GM11168 (cell line): ENCODE measurements at regions not wholly inside any gene's neighbourhood (a gene's known extent, or its start where the extent isn't known, plus 50 kb on each side); places are given as distances from the start of the nearest gene placed in this dataset.
"Not testable (repeated sequence)": the region's sequence is repeated elsewhere in the genome, so short reads cannot be mapped to it uniquely, and the experiment has no call there.

ENCODE experiments used
- in situ Hi-C: fragments of 300-500 bp; cut with MboI; formaldehyde crosslinking; loops from one replicate; pipeline ENCODE4 v1.12.0; 2022; ENCODE audit warnings: low sequenced_read_pairs; ENCODE audit not compliant: unreplicated experiment

GRCh38 chr4:162851241-162851758 lies 315.4 kb downstream of the NAF1 start:
- in situ Hi-C loops: not testable (repeated sequence)

DNA sequence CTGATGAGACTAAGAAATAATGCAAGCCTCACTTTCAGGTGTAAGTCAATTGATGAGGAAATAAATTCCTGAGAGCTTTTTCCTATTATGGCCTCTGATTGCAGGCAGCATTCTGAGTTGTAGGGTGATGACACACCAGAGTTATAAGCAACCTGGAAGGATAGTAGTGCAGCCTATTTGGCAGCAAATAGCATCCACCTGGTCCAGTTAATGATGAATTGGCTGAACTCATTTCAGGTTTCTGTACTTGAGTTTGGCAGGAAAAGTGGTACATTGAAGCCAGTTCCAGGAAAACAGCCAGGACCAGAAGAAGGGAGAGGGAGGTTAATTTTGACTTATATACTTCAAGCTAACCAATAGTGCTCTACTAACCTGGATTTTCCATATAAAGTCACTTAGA lies 316.8 kb downstream of the NAF1 start:
- in situ Hi-C loops: no loop called here

- in situ Hi-C loops: no loop called here
Observed at GRCh38 chr4:162847945-162848549, 318.6 kb downstream of the NAF1 start.

DNA sequence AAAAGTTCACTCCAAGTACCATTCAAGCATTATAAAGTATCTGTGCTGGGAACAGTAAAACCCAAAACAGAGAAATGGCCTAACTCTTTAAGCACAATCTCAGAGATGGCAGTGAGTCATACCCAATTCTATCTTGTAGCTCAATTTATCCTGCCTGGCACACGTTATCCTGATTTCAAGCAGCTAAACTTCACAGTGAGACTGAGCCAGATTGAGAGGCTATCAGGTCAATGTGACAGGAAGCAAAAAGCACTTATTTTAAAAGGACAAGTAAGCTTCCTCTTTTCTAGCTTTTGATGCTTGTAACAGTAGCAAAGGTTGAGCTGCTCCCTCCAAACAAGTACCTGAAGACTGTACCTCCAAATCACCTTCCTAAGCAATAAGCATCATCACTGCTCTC lies 324.9 kb downstream of the NAF1 start:
- in situ Hi-C loops: no loop called here

GRCh38 chr4:162839814-162840213 lies 326.9 kb downstream of the NAF1 start:
- in situ Hi-C loops: no loop called here

DNA sequence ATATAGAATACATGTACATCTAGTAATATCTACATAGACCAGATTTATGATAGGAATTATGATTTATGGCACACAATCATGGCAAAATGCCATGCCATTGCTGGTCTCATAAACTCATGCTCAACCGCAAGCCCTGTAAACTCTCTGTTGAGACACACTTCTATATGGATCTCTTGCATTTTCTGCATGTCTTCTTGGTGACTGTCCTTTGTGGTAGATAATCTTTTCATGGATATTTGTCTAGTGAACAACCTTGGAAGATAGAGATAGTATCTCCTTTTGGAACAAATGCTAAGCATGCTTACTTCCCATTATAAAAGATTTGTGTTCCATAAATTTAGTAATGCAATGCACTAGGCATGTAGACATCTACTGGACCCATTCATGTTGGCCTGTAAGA lies 328.0 kb downstream of the NAF1 start:
- in situ Hi-C loops: no loop called here

DNA sequence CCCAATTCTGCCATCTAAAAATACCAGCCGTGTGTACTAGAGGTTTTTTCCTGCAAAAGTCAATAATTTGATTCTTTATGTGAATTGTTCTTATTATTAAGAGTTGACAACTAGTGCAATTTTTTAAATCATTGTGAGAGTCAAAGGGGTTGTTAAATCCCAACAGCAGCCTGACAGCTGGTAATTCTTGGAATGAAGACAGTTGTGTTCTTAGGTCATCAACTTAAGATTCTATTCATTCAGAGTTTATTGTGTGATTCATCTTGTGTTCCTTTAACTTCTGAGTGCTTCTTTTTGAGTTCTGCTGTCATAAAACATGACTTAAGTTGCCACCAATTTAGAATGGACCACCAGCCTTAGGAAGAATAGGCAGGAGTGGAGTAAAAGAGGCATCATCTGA lies 329.0 kb downstream of the NAF1 start:
- in situ Hi-C loops: no loop called here

GRCh38 chr4:162837241-162837640 lies 329.4 kb downstream of the NAF1 start:
- in situ Hi-C loops: no loop called here

DNA sequence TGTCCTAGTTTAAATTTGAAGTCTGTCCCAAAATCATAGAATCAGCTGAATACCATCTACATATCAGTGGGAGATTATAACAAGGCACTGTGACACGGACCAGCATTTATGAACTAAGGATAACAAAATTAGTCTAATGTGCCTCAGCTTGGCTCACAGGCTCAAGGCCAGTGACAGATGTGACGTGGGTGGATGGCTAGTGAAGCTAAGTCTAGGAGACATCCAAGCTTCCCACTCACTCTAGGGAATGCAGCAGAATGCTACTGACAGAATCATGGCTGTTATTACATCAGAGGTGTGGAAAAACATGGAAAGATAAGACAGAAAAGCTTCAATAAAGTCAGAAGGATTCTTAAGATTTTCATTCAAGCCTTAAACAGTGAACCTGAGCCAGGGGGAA lies 329.9 kb downstream of the NAF1 start:
- in situ Hi-C loops: no loop called here

DNA sequence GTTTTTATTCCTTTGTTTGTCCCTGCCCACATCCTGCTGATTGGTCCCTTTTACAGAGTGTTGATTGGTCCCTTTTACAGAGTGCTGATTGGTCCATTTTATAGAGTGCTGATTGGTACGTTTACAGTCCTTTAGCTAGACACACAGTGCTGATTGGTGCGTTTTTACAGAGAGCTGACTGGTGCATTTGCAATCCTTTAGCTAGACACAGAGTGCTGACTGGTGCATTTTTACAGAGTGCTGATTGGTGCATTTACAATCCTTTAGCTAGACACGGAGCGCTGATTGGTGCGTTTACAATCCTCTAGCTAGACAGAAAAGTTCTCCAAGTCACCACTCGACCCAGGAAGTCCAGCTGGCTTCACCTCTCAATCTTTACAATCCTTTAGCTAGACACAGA lies 330.4 kb downstream of the NAF1 start:
- in situ Hi-C loops: not testable (repeated sequence)

- in situ Hi-C loops: no loop called here
Observed at GRCh38 chr4:162830899-162831298, 335.8 kb downstream of the NAF1 start.

GRCh38 chr4:162817374-162817773 lies 349.3 kb downstream of the NAF1 start:
- in situ Hi-C loops: not testable (repeated sequence)

GRCh38 chr4:162804351-162804924 lies 362.3 kb downstream of the NAF1 start:
- in situ Hi-C loops: no loop called here

DNA sequence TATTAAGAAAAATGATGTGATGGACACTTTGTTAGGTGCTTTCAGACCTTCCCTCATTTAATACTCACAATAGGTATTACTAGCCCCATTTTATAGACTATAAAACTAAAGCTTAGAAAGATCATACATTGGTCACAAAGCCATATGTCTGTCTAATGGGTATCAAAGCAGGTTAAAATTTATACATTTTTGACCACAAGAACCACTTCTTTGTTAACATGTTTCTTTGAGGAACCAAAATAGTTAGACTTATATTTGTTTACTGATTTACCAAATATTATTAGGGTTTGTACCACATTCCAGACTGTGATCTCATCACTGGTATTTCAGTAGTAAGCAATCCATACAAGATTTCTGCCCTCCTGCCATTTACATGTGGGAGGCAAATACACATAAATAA lies 363.3 kb downstream of the NAF1 start:
- in situ Hi-C loops: no loop called here

- in situ Hi-C loops: no loop called here
Observed at GRCh38 chr4:162797108-162797507, 369.6 kb downstream of the NAF1 start.

- in situ Hi-C loops: no loop called here
Observed at GRCh38 chr4:162793571-162793970, 373.1 kb downstream of the NAF1 start.

GRCh38 chr4:162793004-162793403 lies 373.7 kb downstream of the NAF1 start:
- in situ Hi-C loops: no loop called here

DNA sequence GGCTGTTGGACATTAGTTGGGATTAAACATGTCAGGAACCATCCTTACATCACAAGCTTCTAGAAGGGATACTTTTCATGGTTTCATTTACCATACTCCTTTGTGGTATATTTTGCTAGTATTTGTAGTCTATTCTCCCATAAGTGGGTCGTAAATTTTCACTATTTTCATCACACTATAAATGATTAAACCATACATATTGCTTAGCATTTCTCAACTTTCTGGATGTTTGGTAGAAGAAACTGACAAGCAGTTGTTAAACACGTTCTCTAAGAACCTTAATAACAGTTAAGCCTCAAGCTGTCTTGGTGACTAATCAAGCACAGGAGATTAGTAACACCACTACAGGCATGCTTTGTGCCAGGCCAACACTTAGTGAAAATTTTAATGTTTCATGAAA lies 375.5 kb downstream of the NAF1 start:
- in situ Hi-C loops: no loop called here

GRCh38 chr4:162787120-162787519 lies 379.6 kb downstream of the NAF1 start:
- in situ Hi-C loops: no loop called here

- in situ Hi-C loops: no loop called here
Observed at GRCh38 chr4:162782778-162783525, 383.7 kb downstream of the NAF1 start.

GRCh38 chr4:162782096-162782777 lies 384.5 kb downstream of the NAF1 start:
- in situ Hi-C loops: no loop called here
